ENCODE measurements at regions not wholly inside any gene's neighbourhood (a gene's known extent, or its start where the extent isn't known, plus 50 kb on each side); places are given as distances from the start of the nearest gene placed in this dataset.
A peak's percentile ranks its signal among the peaks of the same experiment; 100 is the strongest.

GRCh38 chr12:39157696-39158342, 252.4 kb upstream of the CPNE8 start:
- no peak overlapping the region for H3K4me3 ChIP-seq (ENCODE audit: low read length in 2 of 2)
- no peaks in the 10 kb centered on the region for H3K79me1 ChIP-seq (ENCODE audit: low read depth, low read length)
- H3K4me1 ChIP-seq (ENCODE audit: control insufficient read depth in 2 of 2, insufficient read depth in 1 of 2, low read depth in 1 of 2, low read length in 2 of 2), result no peaks in the 10 kb centered on the region
- no peak overlapping the region for H3K4ac ChIP-seq (ENCODE audit: low read length)
- H2AK5ac ChIP-seq (ENCODE audit: low read depth, low read length), result no peak overlapping the region
- H2BK5ac ChIP-seq (ENCODE audit: low read length), result no peak overlapping the region
- H3K18ac ChIP-seq (ENCODE audit: low read length), result no peak overlapping the region
- H3K36me3 ChIP-seq (replicated peaks in 1 of 2; ENCODE audit: control insufficient read depth in 2 of 2, insufficient read depth in 2 of 2, low read length in 2 of 2), result no peaks in the 10 kb centered on the region
- H3K9ac ChIP-seq (ENCODE audit: low read depth, low read length, poor library complexity), result no peak overlapping the region
- H4K8ac ChIP-seq (ENCODE audit: low read depth, low read length), result no peak overlapping the region
- no peak overlapping the region for H2BK15ac ChIP-seq (ENCODE audit: low read length)
- H3K27ac ChIP-seq (replicated peaks; ENCODE audit: low read length), result no peak overlapping the region
- no peak overlapping the region for H3K4me2 ChIP-seq (ENCODE audit: insufficient read depth, low read length, poor library complexity, severe bottlenecking)
- H2BK12ac ChIP-seq (ENCODE audit: low read length), result no peak overlapping the region
- H2BK120ac ChIP-seq (ENCODE audit: low read depth, low read length), result no peak overlapping the region
- H3K27me3 ChIP-seq (ENCODE audit: control insufficient read depth in 3 of 3, insufficient read depth in 3 of 3, low read depth in 1 of 3, low read length in 3 of 3), result no peaks in the 10 kb centered on the region
- no peak overlapping the region for H2AFZ ChIP-seq (ENCODE audit: low read length)
- 100% methylated on average over 1 of the region's 5 CpGs; no CpG with 5 or more reads in 1 of the 2 donors for WGBS, 2 donors (ENCODE audit: extremely low coverage in 2 of 2, insufficient read length in 2 of 2, insufficient replicate concordance in 1 of 2)
- H3K14ac ChIP-seq (ENCODE audit: low read length), result no peak overlapping the region
- no peaks in the 10 kb centered on the region for H3K9me3 ChIP-seq (replicated peaks in 1 of 2; ENCODE audit: control insufficient read depth in 2 of 2, insufficient read depth in 1 of 2, low read depth in 1 of 2, low read length in 2 of 2)
- DNase-seq (ENCODE audit: low spot score), result no peak
- H3K23ac ChIP-seq (ENCODE audit: low read depth, low read length, poor library complexity), result no peak overlapping the region
- H4K91ac ChIP-seq (ENCODE audit: low read depth, low read length, poor library complexity), result no peak overlapping the region

- Histone ChIP-seq H3K4ac (ENCODE audit: low read length) (no peak overlapping the region), H3K9me3 (replicated peaks in 1 of 2; ENCODE audit: control insufficient read depth in 2 of 2, insufficient read depth in 1 of 2, low read depth in 1 of 2, low read length in 2 of 2) (peaks cover 0 to 3% of the 10 kb centered on the region in 2 donors), H2AFZ (ENCODE audit: low read length) (no peak overlapping the region), H2BK120ac (ENCODE audit: low read depth, low read length) (no peak overlapping the region), H3K18ac (ENCODE audit: low read length) (peak overlapping the region; percentile 83), H3K4me2 (ENCODE audit: insufficient read depth, low read length, poor library complexity, severe bottlenecking) (peak overlapping the region; percentile 54), H3K23ac (ENCODE audit: low read depth, low read length, poor library complexity) (peak overlapping the region; percentile 65), H4K8ac (ENCODE audit: low read depth, low read length) (peak overlapping the region; percentile 43), H3K4me1 (ENCODE audit: control insufficient read depth in 2 of 2, insufficient read depth in 1 of 2, low read depth in 1 of 2, low read length in 2 of 2) (no peaks in the 10 kb centered on the region), H3K27ac (replicated peaks; ENCODE audit: low read length) (no peak overlapping the region), H2BK15ac (ENCODE audit: low read length) (no peak overlapping the region), H2AK5ac (ENCODE audit: low read depth, low read length) (no peak overlapping the region), H3K36me3 (replicated peaks in 1 of 2; ENCODE audit: control insufficient read depth in 2 of 2, insufficient read depth in 2 of 2, low read length in 2 of 2) (no peaks in the 10 kb centered on the region), H3K14ac (ENCODE audit: low read length) (peak overlapping the region; percentile 89), H2BK5ac (ENCODE audit: low read length) (peak overlapping the region; percentile 4), H2BK12ac (ENCODE audit: low read length) (no peak overlapping the region), H3K79me1 (ENCODE audit: low read depth, low read length) (no peaks in the 10 kb centered on the region), H3K9ac (ENCODE audit: low read depth, low read length, poor library complexity) (no peak overlapping the region), H4K91ac (ENCODE audit: low read depth, low read length, poor library complexity) (no peak overlapping the region), H3K4me3 (ENCODE audit: low read length in 2 of 2) (peak overlapping the region in 1 of 2 donors; percentile 73), H3K27me3 (ENCODE audit: control insufficient read depth in 3 of 3, insufficient read depth in 3 of 3, low read depth in 1 of 3, low read length in 3 of 3) (no peaks in the 10 kb centered on the region)
- DNase-seq (ENCODE audit: low spot score), result peak; percentile 11
- no CpG with 5 or more reads among the region's 70 CpGs for WGBS, 2 donors (ENCODE audit: extremely low coverage in 2 of 2, insufficient read length in 2 of 2, insufficient replicate concordance in 1 of 2)
Observed at GRCh38 chr12:39145175-39145999, 240.0 kb upstream of the CPNE8 start.

GRCh38 chr12:39144613-39145061, 239.2 kb upstream of the CPNE8 start:
- Histone ChIP-seq H4K8ac (ENCODE audit: low read depth, low read length) (no peak overlapping the region), H3K27ac (replicated peaks; ENCODE audit: low read length) (no peak overlapping the region), H3K4me3 (ENCODE audit: low read length in 2 of 2) (no peak overlapping the region), H2BK120ac (ENCODE audit: low read depth, low read length) (no peak overlapping the region), H3K4ac (ENCODE audit: low read length) (no peak overlapping the region), H2BK5ac (ENCODE audit: low read length) (no peak overlapping the region), H3K9me3 (replicated peaks in 1 of 2; ENCODE audit: control insufficient read depth in 2 of 2, insufficient read depth in 1 of 2, low read depth in 1 of 2, low read length in 2 of 2) (peaks cover 0 to 3% of the 10 kb centered on the region in 2 donors), H2BK12ac (ENCODE audit: low read length) (no peak overlapping the region), H4K91ac (ENCODE audit: low read depth, low read length, poor library complexity) (no peak overlapping the region), H3K18ac (ENCODE audit: low read length) (no peak overlapping the region), H3K36me3 (replicated peaks in 1 of 2; ENCODE audit: control insufficient read depth in 2 of 2, insufficient read depth in 2 of 2, low read length in 2 of 2) (no peaks in the 10 kb centered on the region), H3K27me3 (ENCODE audit: control insufficient read depth in 3 of 3, insufficient read depth in 3 of 3, low read depth in 1 of 3, low read length in 3 of 3) (no peaks in the 10 kb centered on the region), H3K23ac (ENCODE audit: low read depth, low read length, poor library complexity) (no peak overlapping the region), H2AK5ac (ENCODE audit: low read depth, low read length) (no peak overlapping the region), H3K14ac (ENCODE audit: low read length) (no peak overlapping the region), H3K4me2 (ENCODE audit: insufficient read depth, low read length, poor library complexity, severe bottlenecking) (peak overlapping the region; percentile 54), H3K79me1 (ENCODE audit: low read depth, low read length) (no peaks in the 10 kb centered on the region), H3K4me1 (ENCODE audit: control insufficient read depth in 2 of 2, insufficient read depth in 1 of 2, low read depth in 1 of 2, low read length in 2 of 2) (no peaks in the 10 kb centered on the region), H3K9ac (ENCODE audit: low read depth, low read length, poor library complexity) (no peak overlapping the region), H2BK15ac (ENCODE audit: low read length) (no peak overlapping the region), H2AFZ (ENCODE audit: low read length) (no peak overlapping the region)
- no CpG with 5 or more reads among the region's 41 CpGs for WGBS, 2 donors (ENCODE audit: extremely low coverage in 2 of 2, insufficient read length in 2 of 2, insufficient replicate concordance in 1 of 2)
- DNase-seq (ENCODE audit: low spot score), result no peak

GRCh38 chr12:39138268-39138667, 232.9 kb upstream of the CPNE8 start:
- Histone ChIP-seq H2AK5ac (ENCODE audit: low read depth, low read length) (no peak overlapping the region), H3K23ac (ENCODE audit: low read depth, low read length, poor library complexity) (no peak overlapping the region), H3K18ac (ENCODE audit: low read length) (no peak overlapping the region), H3K4ac (ENCODE audit: low read length) (no peak overlapping the region), H3K79me1 (ENCODE audit: low read depth, low read length) (no peaks in the 10 kb centered on the region), H4K91ac (ENCODE audit: low read depth, low read length, poor library complexity) (no peak overlapping the region), H3K14ac (ENCODE audit: low read length) (no peak overlapping the region), H3K4me3 (ENCODE audit: low read length in 2 of 2) (no peak overlapping the region), H3K9ac (ENCODE audit: low read depth, low read length, poor library complexity) (no peak overlapping the region), H3K4me1 (ENCODE audit: control insufficient read depth in 2 of 2, insufficient read depth in 1 of 2, low read depth in 1 of 2, low read length in 2 of 2) (no peaks in the 10 kb centered on the region), H4K8ac (ENCODE audit: low read depth, low read length) (no peak overlapping the region), H3K36me3 (replicated peaks in 1 of 2; ENCODE audit: control insufficient read depth in 2 of 2, insufficient read depth in 2 of 2, low read length in 2 of 2) (no peaks in the 10 kb centered on the region), H3K9me3 (replicated peaks in 1 of 2; ENCODE audit: control insufficient read depth in 2 of 2, insufficient read depth in 1 of 2, low read depth in 1 of 2, low read length in 2 of 2) (no peaks in the 10 kb centered on the region), H2BK120ac (ENCODE audit: low read depth, low read length) (no peak overlapping the region), H2BK12ac (ENCODE audit: low read length) (no peak overlapping the region), H3K27ac (replicated peaks; ENCODE audit: low read length) (no peak overlapping the region), H2BK5ac (ENCODE audit: low read length) (no peak overlapping the region), H2AFZ (ENCODE audit: low read length) (no peak overlapping the region), H3K27me3 (ENCODE audit: control insufficient read depth in 3 of 3, insufficient read depth in 3 of 3, low read depth in 1 of 3, low read length in 3 of 3) (no peaks in the 10 kb centered on the region), H2BK15ac (ENCODE audit: low read length) (no peak overlapping the region), H3K4me2 (ENCODE audit: insufficient read depth, low read length, poor library complexity, severe bottlenecking) (no peak overlapping the region)
- DNase-seq (ENCODE audit: low spot score), result no peak
- no CpG with 5 or more reads among the region's 4 CpGs for WGBS, 2 donors (ENCODE audit: extremely low coverage in 2 of 2, insufficient read length in 2 of 2, insufficient replicate concordance in 1 of 2)

Data from neuronal stem cell (in vitro differentiated cells).